ENCODE measurements at regions not wholly inside any gene's neighbourhood (a gene's known extent, or its start where the extent isn't known, plus 50 kb on each side); places are given as distances from the start of the nearest gene placed in this dataset.

DNA sequence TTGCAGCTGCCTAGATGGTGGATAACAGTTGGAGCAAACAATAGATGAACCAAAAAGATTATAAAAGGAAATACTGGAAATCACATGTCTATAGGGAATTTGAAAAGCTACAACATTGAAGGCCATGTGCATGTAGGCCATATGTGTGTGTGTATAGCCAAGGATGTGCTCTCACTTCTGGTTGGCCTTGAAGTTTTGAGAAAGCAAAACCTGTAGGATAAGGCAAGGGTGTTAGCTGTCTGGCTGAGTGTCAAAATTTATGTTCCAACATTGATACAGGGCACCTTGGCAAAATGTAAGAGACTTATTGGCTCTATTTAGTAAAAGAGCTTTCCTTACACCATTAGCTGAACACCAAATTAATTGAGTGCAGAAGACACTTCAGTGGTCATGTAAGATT lies 1723.6 kb upstream of the PCDH20 start:
- Histone ChIP-seq H3K27ac (no peak overlapping the region), H3K9ac (ENCODE audit: insufficient read length) (no peak overlapping the region), H3K4me3 (no peak overlapping the region), H3K9me3 (ENCODE audit: low read depth, low read length) (no peaks in the 10 kb centered on the region), H3K36me3 (ENCODE audit: insufficient read depth, low read length) (no peaks in the 10 kb centered on the region)
- no peak for DNase-seq (ENCODE audit: low read depth, low spot score)
- TF ChIP-seq EZH2 (IDR thresholded peaks at IDR 0.05) (no peak), POLR2AphosphoS5 (IDR thresholded peaks at IDR 0.05; ENCODE audit: borderline replicate concordance, low read depth, low read length) (no peak), FOXP2 (optimal IDR thresholded peaks at IDR 0.05; ENCODE audit: control extremely low read depth, extremely low read length, insufficient read depth) (no peak)

DNA sequence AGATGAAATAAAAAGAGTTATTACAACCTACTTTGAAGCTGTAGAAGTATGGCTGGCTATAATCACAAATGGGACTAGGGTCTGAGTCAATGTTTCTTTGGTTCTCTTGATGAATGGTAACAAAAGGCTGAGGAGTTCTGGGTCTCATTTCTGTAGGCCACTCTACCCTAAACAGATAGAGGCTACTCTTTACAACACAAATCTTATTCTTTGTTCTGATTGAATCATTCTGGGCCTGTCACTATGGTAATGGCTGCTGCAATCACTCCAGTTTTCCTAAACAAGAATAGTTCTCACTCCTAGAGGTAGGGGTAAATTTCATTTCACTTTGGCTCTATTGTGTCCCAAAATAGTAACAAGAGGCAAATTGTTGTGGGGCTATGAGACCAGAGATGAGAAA lies 1714.3 kb upstream of the PCDH20 start:
- Histone ChIP-seq H3K9ac (ENCODE audit: insufficient read length) (no peak overlapping the region), H3K4me3 (no peak overlapping the region), H3K27ac (no peak overlapping the region), H3K9me3 (ENCODE audit: low read depth, low read length) (no peaks in the 10 kb centered on the region), H3K36me3 (ENCODE audit: insufficient read depth, low read length) (0 out of 2 replicates have a peak, but pooled peaks cover 3% of the 10 kb centered on the region)
- no peak for TF ChIP-seq POLR2AphosphoS5 (IDR thresholded peaks at IDR 0.05; ENCODE audit: borderline replicate concordance, low read depth, low read length)
- TF ChIP-seq EZH2 (IDR thresholded peaks at IDR 0.05) = no peak
- TF ChIP-seq FOXP2 (optimal IDR thresholded peaks at IDR 0.05; ENCODE audit: control extremely low read depth, extremely low read length, insufficient read depth) = no peak
- DNase-seq (ENCODE audit: low read depth, low spot score) = no peak

DNA sequence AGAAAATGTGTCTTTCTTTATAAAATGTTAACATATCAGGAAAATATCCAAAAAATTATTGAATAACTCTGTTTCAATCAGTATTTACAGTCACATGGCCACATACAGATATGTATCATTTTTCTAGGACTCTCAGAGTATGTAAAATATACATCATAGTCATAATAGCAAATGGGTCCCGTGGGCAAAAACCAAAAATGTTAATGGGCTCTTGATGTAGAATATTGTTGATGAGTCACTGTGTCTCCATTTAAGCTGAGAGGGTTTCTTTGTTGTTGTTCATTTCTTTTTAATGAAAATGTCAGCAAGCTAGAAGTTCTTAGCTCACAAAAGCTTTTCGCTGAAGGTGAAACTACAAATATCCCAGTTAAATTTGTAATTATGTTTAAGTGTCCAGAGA lies 1713.1 kb upstream of the PCDH20 start:
- H3K27ac ChIP-seq = no peak overlapping the region
- no peak for DNase-seq (ENCODE audit: low read depth, low spot score)

DNA sequence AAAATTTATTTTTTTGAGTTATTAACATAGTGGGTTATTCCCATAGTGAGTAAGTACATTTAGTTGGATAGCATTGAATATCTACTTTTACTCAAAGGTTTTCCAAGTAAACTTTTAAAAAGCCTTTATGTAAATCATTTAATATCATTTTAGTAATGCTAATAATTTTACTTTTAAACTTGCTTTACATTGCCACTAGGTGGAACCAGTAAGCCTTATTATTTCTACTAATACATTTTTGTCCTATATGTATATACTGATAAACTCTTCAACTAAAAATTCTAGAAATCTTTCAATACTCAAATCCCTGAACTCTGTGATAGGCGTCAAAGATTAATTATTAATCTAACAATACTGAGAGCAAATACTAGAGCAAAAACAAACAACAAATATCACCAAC lies 1709.2 kb upstream of the PCDH20 start:
- H3K9ac ChIP-seq (ENCODE audit: insufficient read length) = peak overlapping the region; percentile 61
- peak; percentile 67 for DNase-seq (ENCODE audit: low read depth, low spot score)
- peak overlapping the region; percentile 83 for H3K27ac ChIP-seq
- H3K4me3 ChIP-seq = no peak overlapping the region
- TF ChIP-seq POLR2AphosphoS5 (IDR thresholded peaks at IDR 0.05; ENCODE audit: borderline replicate concordance, low read depth, low read length) (no peak), EZH2 (IDR thresholded peaks at IDR 0.05) (no peak), FOXP2 (optimal IDR thresholded peaks at IDR 0.05; ENCODE audit: control extremely low read depth, extremely low read length, insufficient read depth) (no peak)
- 0 out of 2 replicates have a peak, but pooled peaks cover 3% of the 10 kb centered on the region for H3K36me3 ChIP-seq (ENCODE audit: insufficient read depth, low read length)
- H3K9me3 ChIP-seq (ENCODE audit: low read depth, low read length) = no peaks in the 10 kb centered on the region

More for the DNA sequence above, 1713.1 kb upstream of the PCDH20 start:
- no peak overlapping the region for H3K4me3 ChIP-seq
- TF ChIP-seq FOXP2 (optimal IDR thresholded peaks at IDR 0.05; ENCODE audit: control extremely low read depth, extremely low read length, insufficient read depth) (no peak), POLR2AphosphoS5 (IDR thresholded peaks at IDR 0.05; ENCODE audit: borderline replicate concordance, low read depth, low read length) (no peak), EZH2 (IDR thresholded peaks at IDR 0.05) (no peak)
- no peaks in the 10 kb centered on the region for H3K9me3 ChIP-seq (ENCODE audit: low read depth, low read length)
- H3K36me3 ChIP-seq (ENCODE audit: insufficient read depth, low read length) = 0 out of 2 replicates have a peak, but pooled peaks cover 3% of the 10 kb centered on the region
- H3K9ac ChIP-seq (ENCODE audit: insufficient read length) = no peak overlapping the region

DNA sequence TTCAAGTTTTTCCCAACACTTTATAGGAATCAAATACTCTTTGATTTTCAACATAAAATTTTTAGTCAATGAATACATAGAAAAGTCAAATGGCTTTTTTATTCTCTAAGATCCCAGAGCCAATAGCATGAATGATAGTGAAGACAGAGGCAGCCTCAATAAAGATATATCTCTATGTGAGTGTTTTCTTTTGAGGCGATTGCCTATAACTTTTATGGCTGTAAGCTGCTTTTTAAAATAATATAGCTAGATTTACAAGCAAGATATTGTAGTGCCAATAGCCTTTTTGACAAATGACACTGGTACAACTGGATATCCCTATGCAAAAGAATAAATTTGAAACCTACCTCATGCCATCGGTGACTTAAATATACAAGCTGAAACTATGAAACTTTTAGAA lies 1705.2 kb upstream of the PCDH20 start:
- no peak for DNase-seq (ENCODE audit: low read depth, low spot score)

DNA sequence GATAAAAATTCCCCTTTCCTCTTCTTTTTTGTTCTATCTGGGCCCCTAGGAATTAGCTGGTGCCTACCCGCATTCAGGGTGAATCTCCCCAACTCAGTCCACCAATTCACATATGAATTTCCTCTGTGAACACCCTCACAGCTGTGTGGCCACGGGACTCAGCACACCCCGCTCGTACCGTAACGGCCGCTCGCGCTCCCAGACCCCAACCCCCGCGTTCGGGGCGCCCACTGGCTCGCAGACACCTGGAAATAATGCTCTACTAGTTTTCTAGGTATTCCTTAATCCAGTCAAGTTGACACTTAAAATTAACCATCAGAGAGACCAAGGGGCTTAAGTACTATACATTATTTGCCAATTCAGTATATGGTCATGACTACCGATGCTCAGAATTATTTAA lies 1702.1 kb upstream of the PCDH20 start:
- H3K27ac ChIP-seq = no peak overlapping the region
- TF ChIP-seq FOXP2 (optimal IDR thresholded peaks at IDR 0.05; ENCODE audit: control extremely low read depth, extremely low read length, insufficient read depth) (no peak), POLR2AphosphoS5 (IDR thresholded peaks at IDR 0.05; ENCODE audit: borderline replicate concordance, low read depth, low read length) (no peak), EZH2 (IDR thresholded peaks at IDR 0.05) (no peak)
- no peak for DNase-seq (ENCODE audit: low read depth, low spot score)
- H3K4me3 ChIP-seq = no peak overlapping the region
- H3K9me3 ChIP-seq (ENCODE audit: low read depth, low read length) = no peaks in the 10 kb centered on the region
- H3K9ac ChIP-seq (ENCODE audit: insufficient read length) = no peak overlapping the region
- no peaks in the 10 kb centered on the region for H3K36me3 ChIP-seq (ENCODE audit: insufficient read depth, low read length)

More for the DNA sequence above, 1705.2 kb upstream of the PCDH20 start:
- no peaks in the 10 kb centered on the region for H3K9me3 ChIP-seq (ENCODE audit: low read depth, low read length)
- no peak overlapping the region for H3K4me3 ChIP-seq
- no peaks in the 10 kb centered on the region for H3K36me3 ChIP-seq (ENCODE audit: insufficient read depth, low read length)
- H3K27ac ChIP-seq = no peak overlapping the region
- no peak for TF ChIP-seq FOXP2 (optimal IDR thresholded peaks at IDR 0.05; ENCODE audit: control extremely low read depth, extremely low read length, insufficient read depth)
- TF ChIP-seq POLR2AphosphoS5 (IDR thresholded peaks at IDR 0.05; ENCODE audit: borderline replicate concordance, low read depth, low read length) = no peak
- TF ChIP-seq EZH2 (IDR thresholded peaks at IDR 0.05) = no peak
- no peak overlapping the region for H3K9ac ChIP-seq (ENCODE audit: insufficient read length)

DNA sequence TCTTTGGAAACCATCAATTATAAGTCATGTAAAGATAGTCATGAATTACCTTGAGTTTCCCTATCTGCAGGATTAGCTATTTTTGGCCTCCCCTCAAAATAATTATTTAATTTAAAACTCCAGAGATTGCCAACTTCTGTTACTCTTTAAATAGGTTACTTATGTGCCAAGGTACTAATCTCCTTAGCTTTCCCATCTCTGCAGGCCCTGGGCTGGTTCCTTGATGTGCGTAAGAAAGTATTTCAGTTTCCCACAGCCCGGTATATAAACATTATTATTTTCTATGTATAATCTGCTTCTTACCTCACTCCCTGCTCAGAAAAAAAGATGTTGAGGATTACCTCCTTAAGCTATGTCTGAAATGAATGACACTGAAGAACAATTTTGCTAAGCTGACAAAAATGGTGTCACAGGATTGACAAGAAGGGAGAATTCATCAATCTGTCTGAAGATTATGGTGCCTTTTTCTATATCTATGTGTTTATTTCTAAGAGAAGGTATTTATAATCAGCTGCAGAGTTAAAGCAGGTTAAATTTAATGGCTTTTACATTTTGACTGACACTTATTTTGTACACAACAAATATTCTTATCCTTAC lies 1697.2 kb upstream of the PCDH20 start:
- DNase-seq (ENCODE audit: low read depth, low spot score) = no peak
- Histone ChIP-seq H3K9me3 (ENCODE audit: low read depth, low read length) (peaks cover 4% of the 10 kb centered on the region; the same call in 1 of the 2 replicates), H3K9ac (ENCODE audit: insufficient read length) (no peak overlapping the region), H3K36me3 (ENCODE audit: insufficient read depth, low read length) (no peaks in the 10 kb centered on the region), H3K4me3 (no peak overlapping the region), H3K27ac (no peak overlapping the region)
- TF ChIP-seq FOXP2 (optimal IDR thresholded peaks at IDR 0.05; ENCODE audit: control extremely low read depth, extremely low read length, insufficient read depth) (no peak), EZH2 (IDR thresholded peaks at IDR 0.05) (no peak), POLR2AphosphoS5 (IDR thresholded peaks at IDR 0.05; ENCODE audit: borderline replicate concordance, low read depth, low read length) (no peak)

DNA sequence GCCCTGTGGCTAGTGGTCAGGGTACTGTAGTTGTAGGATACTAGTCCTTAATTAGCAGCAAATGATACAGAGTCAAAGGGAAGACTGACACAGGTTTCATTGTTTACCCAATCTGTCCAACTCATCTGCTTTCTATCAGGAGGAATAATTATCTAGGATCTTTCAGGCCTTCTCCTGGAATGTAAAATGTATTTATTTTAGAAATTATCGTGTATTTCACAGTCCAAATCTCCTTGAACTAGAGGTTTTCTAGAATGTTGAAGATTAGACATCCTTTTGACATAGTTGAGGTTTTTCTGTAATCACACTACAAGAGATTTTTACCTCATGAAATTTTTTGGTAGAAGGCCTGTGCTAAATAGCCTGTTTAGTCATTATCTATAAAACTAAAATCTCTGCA lies 1694.8 kb upstream of the PCDH20 start:
- TF ChIP-seq FOXP2 (optimal IDR thresholded peaks at IDR 0.05; ENCODE audit: control extremely low read depth, extremely low read length, insufficient read depth) = no peak
- no peak for TF ChIP-seq EZH2 (IDR thresholded peaks at IDR 0.05)
- no peak for TF ChIP-seq POLR2AphosphoS5 (IDR thresholded peaks at IDR 0.05; ENCODE audit: borderline replicate concordance, low read depth, low read length)

More for the DNA sequence above, 1694.8 kb upstream of the PCDH20 start:
- Histone ChIP-seq H3K9ac (ENCODE audit: insufficient read length) (no peak overlapping the region), H3K27ac (no peak overlapping the region), H3K36me3 (ENCODE audit: insufficient read depth, low read length) (no peaks in the 10 kb centered on the region), H3K9me3 (ENCODE audit: low read depth, low read length) (peaks cover 4% of the 10 kb centered on the region; the same call in 1 of the 2 replicates), H3K4me3 (no peak overlapping the region)
- no peak for DNase-seq (ENCODE audit: low read depth, low spot score)
